GM21447 (cell line): ENCODE measurements at regions not wholly inside any gene's neighbourhood (a gene's known extent, or its start where the extent isn't known, plus 50 kb on each side); places are given as distances from the start of the nearest gene placed in this dataset.

Source experiments
- ATAC-seq: cut with Tn5 transposase; IDR thresholded peaks from one replicate; pipeline ENCODE4 v1.9.1; 2021; ENCODE audit not compliant: unreplicated experiment

DNA sequence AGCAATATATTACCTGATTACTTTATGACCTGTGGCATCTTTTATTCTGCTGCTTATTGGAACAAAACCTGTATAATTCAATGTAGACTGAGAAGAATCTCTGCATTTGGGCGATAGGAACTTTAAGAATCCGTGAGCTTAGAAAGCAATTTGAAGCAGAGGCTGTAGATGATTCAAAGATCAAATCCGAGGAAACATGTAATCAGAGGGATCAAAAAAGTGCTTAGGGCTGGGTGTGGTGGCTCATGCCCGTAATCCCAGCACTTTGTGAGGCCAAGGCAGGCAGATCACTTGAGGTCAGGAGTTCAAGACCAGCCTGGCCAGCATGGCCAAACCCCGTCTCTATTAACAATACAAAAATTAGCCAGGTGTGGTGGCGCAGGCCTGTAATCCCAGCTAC, 198.4 kb downstream of the MTX2 start:
- no peak for ATAC-seq

DNA sequence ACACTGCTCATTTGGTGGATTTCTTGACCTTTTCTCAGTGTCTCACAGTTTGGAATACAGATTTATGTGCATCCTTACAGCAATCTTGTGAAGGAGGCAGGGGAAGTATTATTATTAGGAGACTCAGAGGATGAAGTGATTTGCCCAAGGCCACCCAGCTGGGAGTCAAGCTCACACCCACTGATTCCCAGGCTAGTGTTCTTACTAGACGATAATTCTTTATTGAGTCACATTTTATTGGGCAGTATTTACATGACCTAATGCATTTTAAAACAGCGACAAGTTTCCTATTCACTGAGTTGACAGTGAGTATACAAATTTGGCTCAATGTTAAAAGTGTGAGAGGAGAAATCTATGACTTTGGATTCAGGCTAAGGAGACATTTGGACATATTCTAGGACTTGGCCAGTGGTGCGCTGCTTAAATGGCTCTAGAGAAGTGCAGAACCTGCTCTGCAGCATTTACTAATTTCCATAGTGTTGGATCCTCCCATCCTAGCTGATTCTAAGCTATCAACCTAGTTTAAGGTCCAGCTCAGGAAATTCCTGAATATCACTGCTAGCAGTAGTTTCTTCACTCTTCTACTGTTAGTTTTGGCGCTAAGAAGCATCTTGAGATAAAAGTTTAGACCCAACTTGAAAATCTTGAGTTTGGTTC, 199.3 kb downstream of the MTX2 start:
- no peak for ATAC-seq

DNA sequence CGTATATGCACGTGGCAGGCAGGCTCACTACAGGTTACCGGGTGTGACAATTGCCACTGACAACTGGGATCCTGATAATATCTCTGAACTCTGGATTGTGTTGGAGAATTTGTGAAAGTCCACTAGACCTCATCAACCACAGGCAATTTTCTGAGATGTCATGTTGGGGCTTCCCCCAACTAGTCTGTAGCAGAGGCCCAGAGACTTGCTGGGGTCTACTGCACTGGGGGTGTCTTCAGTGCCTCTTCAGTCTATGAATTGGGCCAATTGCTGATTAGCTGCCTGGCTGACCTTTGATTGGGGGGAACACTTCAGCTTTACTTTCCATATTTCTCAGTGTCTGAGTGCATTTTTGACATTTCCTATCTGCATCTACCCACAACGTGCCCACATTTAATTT, 201.5 kb downstream of the MTX2 start:
- ATAC-seq, result no peak

DNA sequence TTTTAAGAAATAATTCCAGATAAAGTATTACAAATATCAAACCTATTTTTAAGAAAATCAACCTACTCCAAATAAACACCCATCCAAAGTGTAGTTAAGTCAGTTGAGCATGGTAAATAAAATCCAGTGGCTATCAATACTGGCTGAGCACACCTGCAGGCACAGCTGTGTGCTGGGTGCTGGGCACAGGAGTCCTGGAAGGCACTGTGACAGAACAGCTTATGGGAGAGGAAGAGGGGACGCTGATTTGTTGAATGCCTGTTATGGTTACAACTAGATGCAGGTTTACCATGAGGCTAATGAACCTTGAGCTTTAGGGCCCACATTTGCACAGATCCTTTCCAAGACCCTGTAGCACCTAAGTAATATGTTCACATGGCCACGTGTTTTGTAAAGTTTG, 202.7 kb downstream of the MTX2 start:
- no peak for ATAC-seq

DNA sequence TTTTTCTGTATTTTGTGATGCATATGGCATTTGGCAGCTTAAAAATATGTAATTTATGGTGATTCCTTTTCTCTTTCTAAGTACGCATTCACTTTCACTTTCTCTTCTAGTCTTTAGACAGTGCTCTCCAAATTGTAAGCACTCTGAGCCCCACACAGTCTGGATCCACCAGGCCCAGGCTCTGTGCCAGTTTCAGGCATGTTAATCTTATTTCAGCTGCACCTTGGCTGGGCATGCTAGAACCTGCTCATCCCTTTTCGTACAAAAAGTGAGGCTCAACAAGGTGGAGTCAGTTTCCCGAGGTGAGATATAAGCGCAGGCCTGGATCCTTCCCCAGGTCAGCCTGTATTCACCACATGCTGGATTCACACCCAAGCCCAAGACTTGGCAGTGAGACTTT, 203.9 kb downstream of the MTX2 start:
- ATAC-seq, result peak; percentile 69

DNA sequence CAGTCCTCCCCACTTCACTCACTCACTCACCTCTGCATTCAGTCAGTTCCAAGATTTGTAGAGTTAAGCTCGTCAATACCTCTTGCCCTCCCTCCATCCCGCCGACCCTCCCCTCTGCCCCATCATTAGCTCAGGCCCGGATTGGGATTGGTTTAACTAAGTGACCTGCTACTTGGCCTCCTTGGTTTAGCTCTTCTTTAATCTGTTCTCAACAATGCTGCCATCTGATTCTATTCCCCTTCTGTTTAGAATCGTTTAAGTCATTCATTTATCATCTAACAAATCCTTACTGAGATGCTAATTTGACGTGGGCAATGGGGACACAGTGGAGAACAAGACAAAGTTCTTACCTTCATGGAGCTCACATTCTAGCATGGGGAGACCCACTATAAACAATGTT, 204.6 kb downstream of the MTX2 start:
- no peak for ATAC-seq

DNA sequence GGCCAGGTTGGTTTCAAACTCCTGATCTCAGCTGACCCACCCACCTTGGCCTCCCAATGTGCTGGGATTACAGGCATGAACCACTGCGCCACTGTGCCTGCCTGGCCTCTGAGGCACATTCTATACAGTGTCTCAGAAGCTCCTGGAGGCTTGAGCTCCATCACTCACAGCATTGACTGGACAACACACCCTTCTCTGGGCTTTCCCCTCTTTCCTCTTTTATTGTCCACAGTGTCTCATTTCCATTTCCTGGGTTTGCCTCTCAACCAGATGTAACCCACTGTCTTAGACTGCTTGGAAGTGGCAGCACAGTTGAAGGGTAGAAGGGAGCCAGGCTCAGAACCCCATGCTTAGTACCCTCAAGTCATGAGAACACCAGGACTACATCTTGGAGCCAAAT, 208.1 kb downstream of the MTX2 start:
- no peak for ATAC-seq

DNA sequence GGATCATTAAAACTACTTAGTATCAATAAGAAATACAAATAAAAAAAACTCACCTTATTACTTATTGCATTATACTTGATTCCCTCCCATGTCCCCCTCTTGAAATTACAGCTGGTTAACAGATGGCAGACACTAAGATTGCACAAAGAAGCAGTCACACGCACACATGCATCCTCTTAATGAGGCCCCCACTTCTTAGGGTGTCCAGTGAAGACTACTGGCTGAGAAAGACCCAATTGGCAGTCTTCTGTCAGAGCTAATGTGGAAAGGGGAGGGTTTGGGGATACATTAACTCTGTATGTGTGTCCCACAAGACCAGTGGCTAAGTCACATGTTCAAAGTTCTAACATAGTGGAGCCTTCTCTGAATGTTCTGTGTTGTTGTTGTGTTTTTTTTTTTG, 210.7 kb downstream of the MTX2 start:
- ATAC-seq, result no peak

DNA sequence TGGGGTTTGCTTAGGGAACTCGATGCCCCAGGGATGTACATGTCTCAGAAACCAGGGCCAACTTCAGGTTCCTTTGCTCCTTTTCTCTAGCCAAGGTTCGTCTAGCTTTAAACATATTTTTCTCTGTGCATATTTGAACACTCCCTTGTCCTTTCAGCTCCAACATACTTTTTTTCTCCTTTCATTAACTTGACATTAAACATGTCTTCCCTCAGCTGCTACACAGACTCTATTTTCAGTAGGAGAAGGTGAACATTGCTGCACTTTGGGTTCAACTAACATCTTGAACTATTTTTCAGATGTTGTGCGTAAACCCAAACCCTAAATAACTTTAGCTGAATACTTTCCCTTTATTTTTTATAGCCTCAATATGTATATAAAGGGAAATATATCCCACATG, 212.9 kb downstream of the MTX2 start:
- ATAC-seq, result no peak

DNA sequence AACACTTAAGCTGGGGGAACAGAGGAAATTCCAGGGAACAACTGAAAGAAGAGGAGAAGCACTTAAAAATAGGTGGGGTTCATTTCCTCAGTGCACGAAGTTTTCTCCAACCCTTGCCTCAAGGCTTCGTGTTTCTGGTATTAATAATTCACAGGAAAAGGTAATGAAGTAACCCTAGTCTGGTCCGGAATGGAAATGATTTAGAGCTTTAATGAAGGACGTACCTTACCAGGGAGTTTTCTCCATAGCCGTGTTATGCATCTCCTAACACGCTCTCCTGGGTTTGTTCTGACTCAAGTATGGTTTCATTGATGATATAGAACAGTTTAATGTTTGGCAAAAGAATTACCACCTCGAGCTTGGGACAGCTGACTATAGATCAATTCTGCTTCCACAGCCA, 214.2 kb downstream of the MTX2 start:
- ATAC-seq, result no peak

DNA sequence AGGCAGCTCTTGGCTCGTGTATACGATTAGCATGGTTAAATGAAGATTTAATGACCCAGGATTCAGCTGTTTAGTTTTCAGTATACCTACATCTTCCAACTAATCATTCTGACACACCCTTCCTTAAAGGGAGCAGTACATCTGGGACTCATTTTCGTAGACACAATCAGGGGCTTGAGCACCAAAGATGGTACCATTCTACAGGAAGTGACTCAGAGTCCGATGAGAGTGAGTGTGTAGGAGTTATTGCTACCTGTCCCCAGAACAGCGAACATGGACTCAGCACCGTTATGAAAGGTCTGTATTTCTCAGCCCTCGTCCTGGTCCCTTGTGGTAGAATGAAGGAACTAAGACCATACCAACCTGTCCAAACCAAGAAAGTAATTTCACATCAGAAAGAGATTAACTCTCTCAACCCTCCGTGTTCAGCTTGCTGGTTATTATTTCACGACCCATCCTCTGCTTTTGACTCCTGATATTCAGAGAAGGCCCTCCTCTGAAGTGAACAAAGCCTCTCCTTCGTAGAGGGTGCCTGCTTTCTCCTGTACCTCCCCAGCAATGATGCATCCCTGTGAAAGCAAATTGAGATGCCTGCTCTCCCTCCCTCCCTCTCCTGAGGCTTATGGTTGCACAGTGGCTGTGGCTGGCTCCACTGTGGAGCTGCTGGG, 214.8 kb downstream of the MTX2 start:
- no peak for ATAC-seq

DNA sequence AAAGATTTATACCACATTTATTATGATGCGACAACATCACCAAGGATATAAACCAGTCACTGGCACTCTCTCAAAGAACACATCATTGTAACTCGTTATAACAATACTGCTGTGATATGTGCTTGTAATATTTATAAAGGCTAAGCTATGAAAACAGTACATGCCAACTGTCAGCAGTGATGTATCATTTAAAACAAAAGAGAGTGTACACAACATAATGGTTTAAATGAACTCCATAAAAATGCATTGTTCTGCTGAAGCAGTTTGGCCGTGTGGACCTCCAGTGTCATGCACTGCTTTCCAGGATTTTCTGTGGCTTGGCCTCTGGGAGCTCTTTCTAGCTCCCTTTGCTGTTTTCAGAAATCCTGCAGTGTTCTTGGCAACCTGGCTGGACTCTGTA, 215.6 kb downstream of the MTX2 start:
- ATAC-seq, result no peak

DNA sequence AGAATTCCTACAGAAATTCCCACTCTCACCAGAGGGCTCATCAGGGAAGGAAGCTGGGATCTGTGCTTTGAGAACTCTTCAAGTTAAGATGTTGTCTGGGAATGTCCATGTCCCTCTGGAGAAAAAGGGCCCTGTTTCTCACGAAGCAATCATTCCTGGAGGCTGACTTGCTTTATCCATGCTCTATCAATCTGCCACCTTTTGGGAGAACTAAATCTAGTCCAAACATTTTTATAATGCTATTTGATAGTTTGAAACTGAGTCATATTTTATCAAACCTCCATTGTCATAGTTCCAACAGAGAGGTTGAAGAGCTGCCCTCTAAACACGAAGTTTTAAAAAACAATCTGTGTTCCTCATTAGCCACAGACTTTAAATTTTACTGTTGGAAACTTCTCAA, 219.2 kb downstream of the MTX2 start:
- no peak for ATAC-seq

DNA sequence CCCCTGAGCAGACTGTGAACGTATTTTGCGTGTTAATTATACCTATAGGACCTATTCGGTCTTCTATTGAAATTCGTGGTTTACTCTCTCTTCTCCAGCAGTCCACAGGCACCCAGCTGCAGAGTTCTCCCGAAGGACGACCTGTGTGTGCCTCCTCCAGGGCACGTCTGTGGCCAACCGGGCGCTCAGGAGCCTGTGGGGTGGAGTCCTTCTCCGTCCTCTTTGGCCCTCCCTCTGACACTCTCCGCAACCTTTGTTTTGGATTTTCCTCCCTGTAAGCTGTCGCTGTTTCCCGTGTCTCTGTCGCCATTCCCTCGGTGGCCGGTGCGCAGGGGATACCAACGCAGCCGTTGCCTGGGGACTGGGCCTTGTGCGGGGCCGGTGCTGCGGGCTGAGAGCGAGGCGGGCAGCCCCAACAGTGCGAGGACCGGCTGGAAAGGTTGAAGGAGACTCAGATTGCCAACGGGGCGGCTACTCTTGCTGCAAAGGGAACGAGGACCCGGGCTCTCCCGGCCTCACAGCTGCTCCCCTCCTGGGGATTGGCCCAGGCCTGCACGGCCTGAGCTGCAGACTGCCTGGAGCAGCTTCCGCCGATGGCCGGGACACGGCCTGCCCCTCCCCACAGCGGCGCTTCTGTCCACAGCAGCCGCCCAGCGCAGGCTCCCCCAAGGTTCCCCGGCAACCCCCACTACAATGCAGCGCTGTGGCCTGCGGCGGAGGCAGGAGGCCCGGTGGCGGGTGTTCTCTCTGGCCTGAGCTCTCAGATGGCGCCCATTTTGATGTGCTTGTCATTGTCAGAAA, 221.0 kb downstream of the MTX2 start:
- no peak for ATAC-seq

DNA sequence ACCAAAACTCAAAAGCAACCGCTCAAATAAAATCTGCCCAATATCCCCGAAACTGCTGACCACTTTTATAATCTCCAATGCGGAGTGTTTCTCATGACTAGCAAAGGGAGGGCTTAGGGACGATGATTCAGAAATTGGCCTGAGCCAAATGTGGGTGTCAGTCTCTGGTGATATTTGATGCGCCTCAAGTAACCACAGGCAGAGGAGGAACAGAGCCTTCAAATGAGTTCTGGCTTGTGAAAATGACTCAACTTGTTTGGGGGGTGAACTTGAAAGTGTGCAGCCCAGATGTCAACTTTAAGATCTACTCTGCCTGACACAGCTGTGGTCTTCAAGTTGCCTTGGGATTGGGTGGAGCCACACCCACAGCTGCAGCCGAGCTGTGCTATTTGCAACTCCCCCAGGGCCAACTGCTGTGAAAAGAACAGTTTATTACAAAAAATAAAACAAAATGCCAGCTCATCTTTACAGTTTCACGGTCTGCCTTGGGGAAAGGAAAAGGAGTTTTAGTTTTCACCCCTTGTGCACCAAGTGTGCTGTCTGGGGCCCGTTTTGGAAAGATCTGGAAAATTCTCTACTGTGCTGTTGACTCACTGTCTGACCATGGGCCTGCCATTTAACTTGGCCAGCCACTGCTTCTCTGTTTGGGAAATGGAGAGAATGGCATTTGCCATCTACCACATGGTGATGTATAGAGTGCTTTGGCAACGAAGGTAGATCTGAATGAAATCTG, 222.1 kb downstream of the MTX2 start:
- peak; percentile 82 for ATAC-seq

DNA sequence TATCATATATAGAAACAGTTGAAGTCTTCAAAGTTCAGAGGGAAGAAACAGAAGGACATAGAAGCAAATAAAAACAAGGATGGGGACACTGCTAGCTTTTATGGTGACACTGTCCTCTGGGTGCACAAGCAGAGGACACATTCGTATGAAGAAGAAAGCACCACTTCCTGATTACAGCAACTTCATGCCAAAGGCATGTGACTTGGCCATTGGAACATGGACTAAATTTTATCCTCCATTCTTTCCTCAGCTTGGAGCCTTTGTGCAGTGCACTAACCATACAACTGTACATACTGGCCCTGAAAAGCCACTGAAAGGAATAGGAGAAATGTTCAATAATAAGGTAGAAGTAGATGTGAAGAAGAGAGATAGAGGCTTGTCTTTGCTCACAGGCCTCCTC, 223.3 kb downstream of the MTX2 start:
- ATAC-seq, result no peak

DNA sequence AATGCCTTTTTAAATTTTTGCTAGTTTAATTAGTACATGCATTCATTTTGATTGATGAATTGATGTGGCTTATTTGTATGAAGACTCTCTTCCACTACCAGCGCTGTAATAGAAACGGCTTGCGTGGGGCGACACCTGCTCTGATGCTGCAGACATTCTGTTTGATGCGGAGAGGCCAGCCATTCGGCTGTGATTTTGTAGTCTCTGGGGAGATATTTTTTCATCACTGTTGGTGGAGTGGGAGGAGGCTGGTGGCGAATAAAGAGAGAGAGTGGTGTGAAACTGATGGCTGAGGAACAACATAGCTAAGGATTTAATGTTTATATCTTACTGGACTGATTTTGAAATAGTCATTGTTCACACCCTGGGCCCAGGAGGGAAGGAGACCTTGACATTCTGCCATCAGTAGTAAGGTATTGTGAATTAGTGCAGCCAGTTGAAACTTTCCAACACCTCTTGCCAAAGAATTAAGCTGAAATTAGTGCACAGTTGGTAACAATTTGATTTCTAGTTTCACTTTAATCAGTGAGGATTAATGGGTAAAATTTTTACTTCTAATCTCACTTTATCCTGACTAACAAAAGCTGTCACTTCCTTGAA, 224.1 kb downstream of the MTX2 start:
- no peak for ATAC-seq

DNA sequence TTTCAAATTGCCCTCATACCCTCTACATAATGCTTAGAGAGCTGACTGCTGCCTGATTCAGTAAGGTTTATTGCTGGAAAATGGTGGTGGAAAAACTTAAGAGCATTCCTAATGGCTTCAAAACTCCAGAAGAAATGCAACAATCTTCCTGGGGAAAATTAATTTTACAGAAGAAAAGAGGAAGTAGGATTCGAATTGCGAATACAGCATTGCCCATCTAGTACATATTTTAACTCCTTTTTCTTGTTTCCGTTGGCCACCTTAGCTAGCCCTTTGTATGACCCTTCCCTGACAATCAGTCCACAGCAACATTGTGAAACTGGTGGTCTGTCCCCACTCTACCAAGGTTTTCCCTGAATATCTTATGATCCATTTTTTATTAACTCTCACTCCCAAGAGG, 224.7 kb downstream of the MTX2 start:
- ATAC-seq, result no peak

DNA sequence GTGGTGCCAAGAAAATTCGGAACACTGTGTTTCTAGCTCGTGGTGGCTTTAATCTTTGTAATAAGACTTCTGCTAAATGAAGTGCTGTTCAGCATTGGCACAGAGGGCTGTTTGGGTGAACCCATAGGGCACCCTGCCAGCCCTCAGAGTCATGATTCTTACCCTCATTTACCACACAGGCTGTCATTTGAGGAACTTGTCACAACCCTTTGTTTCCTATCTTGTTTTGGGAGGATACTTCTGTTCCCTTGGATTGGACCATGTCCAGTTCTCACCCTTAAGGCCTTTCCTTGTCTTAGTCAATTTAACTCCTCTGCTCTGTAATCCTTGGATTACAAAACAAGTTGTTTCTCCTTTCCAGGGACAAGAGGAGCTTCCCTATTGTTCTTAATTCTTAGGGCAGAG, 225.7 kb downstream of the MTX2 start:
- no peak for ATAC-seq

DNA sequence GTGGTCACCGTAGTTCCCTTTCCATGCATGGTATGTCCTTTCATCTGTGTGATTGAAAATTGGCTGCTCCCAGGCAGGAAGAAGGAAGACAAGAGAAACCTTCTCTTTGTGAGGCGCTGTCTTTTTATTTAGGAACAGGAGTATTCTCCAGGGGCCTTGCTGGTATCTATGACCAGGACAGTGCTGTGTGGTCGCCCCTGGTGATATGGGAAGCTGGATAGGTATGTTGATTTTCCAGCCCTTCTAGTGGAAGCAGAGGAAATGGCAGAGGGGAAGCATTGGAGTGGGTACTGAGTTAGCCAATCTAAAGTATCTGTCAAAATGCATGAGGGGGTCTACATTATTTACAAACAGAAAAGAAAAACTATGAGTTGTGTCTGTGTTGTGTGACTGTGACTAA, 226.6 kb downstream of the MTX2 start:
- no peak for ATAC-seq

DNA sequence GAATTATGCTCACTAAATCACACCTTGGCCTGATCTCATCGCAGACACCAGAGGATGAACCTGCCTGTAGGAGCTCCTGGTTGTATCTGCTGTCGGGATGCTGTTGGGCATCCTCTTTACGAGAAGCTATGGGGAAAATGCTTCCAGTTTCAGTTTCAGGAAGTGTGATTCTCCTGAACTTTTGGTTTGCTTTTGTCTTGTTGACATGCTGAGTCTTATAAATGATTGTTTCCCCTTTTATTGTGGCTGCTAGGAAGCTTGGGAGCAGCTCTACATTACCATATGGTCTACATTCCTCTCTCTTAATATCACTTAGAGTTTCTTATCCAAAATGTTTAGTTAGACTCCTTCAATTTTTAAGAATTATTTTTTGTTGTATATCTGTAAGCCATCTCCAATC, 227.5 kb downstream of the MTX2 start:
- ATAC-seq, result no peak
